Skeletal muscle tissue (tissue), 3 donors: ENCODE measurements at regions not wholly inside any gene's neighbourhood (a gene's known extent, or its start where the extent isn't known, plus 50 kb on each side); places are given as distances from the start of the nearest gene placed in this dataset.

ENCODE experiments used
- H3K27ac ChIP-seq: one replicate; pipeline ENCODE4 v1.7.0; 2013; ENCODE audit warnings: mild to moderate bottlenecking, low read depth, low read length, inconsistent platforms
- H3K27me3 ChIP-seq, 3 donors: one replicate each; pipeline ENCODE4 v1.7.0; 2013; ENCODE audit warnings: low read length in 3 of 3; ENCODE audit not compliant: control insufficient read depth in 3 of 3, insufficient read depth in 3 of 3
- H3K36me3 ChIP-seq, 3 donors: one replicate each; pipeline ENCODE4 v1.7.0; 2013; ENCODE audit warnings: low read length in 3 of 3; ENCODE audit not compliant: control insufficient read depth in 3 of 3, insufficient read depth in 3 of 3
- H3K4me1 ChIP-seq, 3 donors: one replicate each; pipeline ENCODE4 v1.7.0; 2013; ENCODE audit warnings: low read length in 3 of 3, mild to moderate bottlenecking in 3 of 3; ENCODE audit not compliant: control insufficient read depth in 3 of 3, insufficient read depth in 3 of 3
- H3K4me3 ChIP-seq, 3 donors: one replicate each; pipeline ENCODE4 v1.7.0; 2013; ENCODE audit warnings: low read length in 3 of 3
- H3K9ac ChIP-seq, 3 donors: one replicate each; pipeline ENCODE4 v1.7.0; 2013; ENCODE audit warnings: low read length in 3 of 3, mild to moderate bottlenecking in 3 of 3, moderate library complexity in 2 of 3, low read depth in 1 of 3
- H3K9me3 ChIP-seq, 3 donors: one replicate each; pipeline ENCODE4 v1.7.0; 2013; ENCODE audit warnings: low read length in 3 of 3; ENCODE audit not compliant: control insufficient read depth in 3 of 3
- donor health status: Osteomylitis.

DNA sequence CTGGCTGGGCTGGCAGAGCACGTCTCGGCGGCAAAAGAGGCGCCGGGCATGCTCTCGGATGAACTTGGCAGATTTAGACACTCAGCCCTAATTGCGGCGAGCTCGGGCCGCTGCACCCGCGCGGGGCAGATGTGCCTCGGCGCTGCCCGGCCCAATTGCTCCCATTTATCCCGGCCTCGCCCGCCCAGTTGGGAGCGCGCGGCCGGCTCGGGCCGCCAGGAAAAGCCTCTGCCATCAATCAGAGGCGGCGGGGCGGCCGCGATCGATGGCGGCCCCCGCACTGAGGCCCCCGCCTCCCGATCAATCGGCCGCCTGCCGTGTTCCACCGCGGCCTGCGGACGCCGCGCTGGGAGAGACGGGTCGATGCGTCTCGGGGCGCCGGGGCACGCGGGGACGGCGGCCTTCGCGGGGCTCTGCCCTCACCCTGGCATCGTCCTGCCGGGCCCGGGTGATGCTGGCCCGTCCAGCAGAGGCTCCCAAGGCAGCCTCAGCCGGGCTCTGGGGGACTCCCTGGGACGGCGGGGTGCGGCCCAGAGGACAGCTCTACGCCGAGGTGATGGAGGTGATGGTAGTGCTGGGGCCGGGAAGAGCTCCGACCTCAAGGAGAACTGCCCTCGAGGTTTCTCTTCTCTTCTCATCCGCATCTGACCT is 200.9 kb upstream of the N4BP1 start:
- Histone ChIP-seq H3K9ac (no peak overlapping the region), H3K27ac (no peak overlapping the region), H3K9me3 (no peaks in the 10 kb centered on the region), H3K4me1 (no peaks in the 10 kb centered on the region), H3K27me3 (peaks cover 15 to 18% (median 18%) of the 10 kb centered on the region in 3 donors), H3K4me3 (no peak overlapping the region), H3K36me3 (no peaks in the 10 kb centered on the region)

DNA sequence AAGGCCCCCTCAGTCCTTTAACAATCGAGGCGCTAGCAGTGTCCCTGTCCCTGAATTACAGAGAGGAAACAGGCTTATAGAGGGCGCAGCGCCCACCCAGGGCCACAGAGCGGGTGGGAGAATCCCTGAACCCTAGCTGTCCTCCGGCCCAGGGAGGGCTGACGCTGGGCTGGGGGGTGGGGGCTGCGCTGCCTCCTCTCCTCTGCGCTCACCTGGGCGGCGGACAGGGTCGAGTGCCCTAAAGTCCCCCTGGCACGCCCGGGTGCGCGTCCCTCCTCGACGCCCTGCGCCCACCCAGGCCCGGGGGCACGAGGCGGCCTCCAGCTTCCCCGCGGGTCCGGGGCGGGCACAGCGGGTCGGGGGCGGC is 200.4 kb upstream of the N4BP1 start:
- no peaks in the 10 kb centered on the region for H3K9me3 ChIP-seq
- H3K9ac ChIP-seq, result no peak overlapping the region
- H3K27me3 ChIP-seq, result peaks cover 15 to 18% (median 18%) of the 10 kb centered on the region in 3 donors
- no peaks in the 10 kb centered on the region for H3K4me1 ChIP-seq
- H3K27ac ChIP-seq, result no peak overlapping the region
- no peaks in the 10 kb centered on the region for H3K36me3 ChIP-seq
- H3K4me3 ChIP-seq, result no peak overlapping the region

DNA sequence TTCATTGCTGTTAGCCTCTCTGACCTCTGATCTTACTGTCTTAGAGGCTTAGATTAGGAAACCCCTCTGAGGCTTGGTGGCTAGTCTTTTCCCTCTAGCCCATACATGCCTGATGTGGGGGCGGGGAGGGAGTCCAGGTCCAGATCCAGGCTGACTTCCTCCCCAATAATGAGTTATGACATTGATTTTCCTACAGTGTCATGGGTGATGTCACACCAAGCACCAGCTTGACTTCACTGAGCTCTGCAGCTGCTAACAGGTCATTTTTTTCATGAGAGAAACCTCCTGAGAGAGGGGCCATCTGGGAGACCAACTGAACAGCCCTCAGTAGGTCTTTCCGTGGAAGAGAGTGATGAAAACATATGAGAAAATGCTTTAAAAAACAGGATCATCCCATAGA is 180.2 kb upstream of the N4BP1 start:
- Histone ChIP-seq H3K4me3 (no peak overlapping the region), H3K9ac (no peak overlapping the region), H3K27me3 (no peaks in the 10 kb centered on the region), H3K27ac (no peak overlapping the region), H3K9me3 (no peaks in the 10 kb centered on the region), H3K4me1 (no peaks in the 10 kb centered on the region), H3K36me3 (no peaks in the 10 kb centered on the region)

DNA sequence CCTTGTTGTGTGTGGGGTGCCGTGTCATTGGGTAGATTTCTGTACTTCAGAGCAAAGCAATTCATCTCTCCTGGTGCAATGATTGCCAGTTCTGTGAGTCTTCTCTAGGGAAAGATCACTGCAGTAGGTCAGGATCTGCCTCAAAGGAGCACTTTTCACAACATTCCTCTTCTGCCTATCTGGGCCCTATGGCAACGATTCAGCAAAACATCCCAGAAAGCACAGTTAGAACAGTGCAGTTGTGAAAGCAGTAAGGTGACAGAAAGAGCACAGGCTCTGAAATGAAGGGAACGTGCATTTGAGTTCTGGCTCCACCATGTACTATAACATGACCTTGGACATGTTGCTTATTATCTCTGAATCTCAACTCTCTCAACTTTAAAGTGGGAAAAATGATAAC is 178.5 kb upstream of the N4BP1 start:
- Histone ChIP-seq H3K9ac (no peak overlapping the region), H3K4me1 (no peaks in the 10 kb centered on the region), H3K9me3 (peaks cover 0 to 2% (median 0%) of the 10 kb centered on the region in 3 donors), H3K36me3 (no peaks in the 10 kb centered on the region), H3K27ac (no peak overlapping the region), H3K4me3 (no peak overlapping the region), H3K27me3 (no peaks in the 10 kb centered on the region)

DNA sequence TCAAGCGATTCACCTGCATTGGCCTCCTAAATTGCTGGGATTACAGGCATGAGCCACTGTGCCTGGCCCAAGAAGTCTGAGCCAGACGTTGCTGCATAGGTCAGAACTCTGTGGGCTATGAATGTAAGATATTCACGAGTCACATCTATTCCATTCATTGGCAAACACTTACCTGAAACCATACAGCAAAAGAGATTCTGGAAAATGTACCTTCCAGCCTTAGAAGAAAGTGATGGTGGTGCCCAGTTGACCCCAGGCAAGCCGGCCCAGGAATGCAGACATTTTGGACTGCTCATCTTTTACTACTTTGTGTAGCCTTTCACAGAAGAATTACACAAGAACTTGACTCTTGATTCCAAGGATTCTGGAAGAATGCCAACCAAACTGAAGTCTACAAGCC is 135.6 kb upstream of the N4BP1 start:
- no peaks in the 10 kb centered on the region for H3K27me3 ChIP-seq
- no peak overlapping the region for H3K4me3 ChIP-seq
- no peak overlapping the region for H3K9ac ChIP-seq

DNA sequence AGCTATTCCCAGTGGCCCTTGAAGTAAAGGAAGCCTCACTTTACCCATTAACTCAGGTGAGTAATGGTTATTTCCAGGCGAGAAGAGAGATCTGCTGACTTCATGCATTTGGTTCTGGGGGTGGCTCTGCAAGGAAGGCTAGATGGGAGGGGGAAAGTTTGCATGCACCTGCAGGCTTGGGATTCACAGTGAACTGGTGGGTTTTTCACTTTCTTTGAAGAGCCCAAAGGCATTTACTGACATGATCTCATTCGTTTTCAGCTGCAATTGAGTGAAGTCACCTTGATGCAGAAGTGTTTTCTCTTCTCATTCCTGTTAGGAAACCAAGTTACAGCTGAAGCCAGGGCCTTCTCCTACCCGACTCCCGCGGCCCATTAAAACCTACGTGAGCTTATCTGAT is 131.0 kb upstream of the N4BP1 start:
- H3K27ac ChIP-seq, result no peak overlapping the region
- peaks cover 0 to 6% (median 5%) of the 10 kb centered on the region in 3 donors for H3K9me3 ChIP-seq
- no peak overlapping the region for H3K9ac ChIP-seq
- H3K36me3 ChIP-seq, result no peaks in the 10 kb centered on the region
- no peak overlapping the region for H3K4me3 ChIP-seq
- no peaks in the 10 kb centered on the region for H3K4me1 ChIP-seq
- no peaks in the 10 kb centered on the region for H3K27me3 ChIP-seq

More for the DNA sequence above, 135.6 kb upstream of the N4BP1 start:
- Histone ChIP-seq H3K4me1 (no peaks in the 10 kb centered on the region), H3K9me3 (peaks cover 0 to 8% (median 5%) of the 10 kb centered on the region in 3 donors), H3K36me3 (no peaks in the 10 kb centered on the region), H3K27ac (no peak overlapping the region)

DNA sequence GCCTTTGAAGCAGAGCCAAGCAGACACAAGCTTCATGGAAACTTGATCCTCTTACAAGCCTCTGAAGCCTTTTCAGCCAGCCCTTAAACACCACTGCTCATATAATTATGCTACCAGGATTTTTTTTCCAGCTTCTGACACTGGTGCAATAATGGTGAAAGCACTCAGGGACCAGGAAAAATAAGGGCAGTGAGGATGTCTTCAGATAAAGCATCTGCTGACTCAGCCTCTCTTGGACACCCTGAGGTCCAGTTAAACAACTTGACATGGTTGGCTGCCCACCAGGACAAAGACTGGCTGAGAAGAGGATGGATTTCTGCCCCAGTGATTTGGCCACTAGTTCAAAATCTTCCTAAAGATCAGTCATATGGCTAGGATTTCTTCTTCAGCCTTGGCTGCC is 124.2 kb upstream of the N4BP1 start:
- Histone ChIP-seq H3K27ac (no peak overlapping the region), H3K27me3 (no peaks in the 10 kb centered on the region), H3K4me1 (no peaks in the 10 kb centered on the region), H3K9ac (no peak overlapping the region), H3K36me3 (no peaks in the 10 kb centered on the region), H3K9me3 (no peaks in the 10 kb centered on the region), H3K4me3 (no peak overlapping the region)

DNA sequence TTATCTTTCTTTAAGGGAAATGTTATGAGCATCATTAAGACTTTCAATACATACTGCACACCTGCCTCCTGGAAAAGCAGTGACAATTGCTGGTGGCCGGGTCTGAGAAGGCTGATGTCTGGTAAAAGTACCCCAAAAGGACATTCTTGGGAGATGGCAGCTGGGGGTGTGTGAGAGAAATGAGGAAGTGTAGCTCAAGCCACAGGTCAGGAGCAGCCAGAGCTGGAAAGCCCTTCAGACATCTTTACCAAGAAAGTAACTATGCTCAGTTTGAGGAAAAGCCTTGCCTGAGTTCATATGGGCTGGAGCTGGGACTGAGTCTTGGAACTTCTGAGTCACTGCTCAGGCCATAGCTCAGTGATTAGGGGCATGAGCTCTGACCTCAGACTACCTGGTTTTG is 94.7 kb upstream of the N4BP1 start:
- H3K4me3 ChIP-seq, result no peak overlapping the region
- H3K27ac ChIP-seq, result no peak overlapping the region
- H3K36me3 ChIP-seq, result no peaks in the 10 kb centered on the region
- H3K27me3 ChIP-seq, result no peaks in the 10 kb centered on the region
- no peaks in the 10 kb centered on the region for H3K4me1 ChIP-seq
- H3K9ac ChIP-seq, result no peak overlapping the region
- no peaks in the 10 kb centered on the region for H3K9me3 ChIP-seq

DNA sequence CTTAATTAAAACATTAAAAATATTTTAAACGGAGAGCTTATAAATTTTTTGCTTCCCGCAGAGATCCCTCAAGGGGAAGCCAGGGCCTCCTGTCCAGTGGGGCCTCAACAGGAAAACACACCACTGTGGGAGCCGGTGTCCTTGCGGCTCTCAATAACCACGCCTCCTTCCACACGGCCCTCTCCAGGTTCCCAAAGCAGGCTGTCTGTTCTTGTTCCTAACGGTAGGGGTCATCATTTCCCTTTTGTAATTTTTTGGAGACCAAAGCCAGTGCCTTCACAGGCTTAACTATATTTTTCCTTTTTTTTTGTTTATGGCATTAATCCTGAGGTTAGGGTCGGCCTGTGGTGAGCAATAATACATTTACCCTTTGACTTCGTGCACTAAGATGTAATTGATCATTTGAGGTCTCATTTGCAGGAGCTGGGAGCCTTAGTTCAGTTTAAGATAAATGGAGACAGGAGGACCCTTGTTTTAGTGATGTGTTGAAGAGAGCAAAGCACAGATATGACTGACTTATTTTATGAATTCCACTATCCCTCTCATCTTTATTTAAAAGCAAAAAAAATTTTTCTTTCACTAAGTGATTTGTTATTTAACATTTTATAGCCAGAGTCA is 77.5 kb upstream of the N4BP1 start:
- Histone ChIP-seq H3K27ac (no peak overlapping the region), H3K9ac (no peak overlapping the region), H3K36me3 (no peaks in the 10 kb centered on the region), H3K27me3 (no peaks in the 10 kb centered on the region), H3K4me1 (no peaks in the 10 kb centered on the region), H3K4me3 (no peak overlapping the region), H3K9me3 (no peaks in the 10 kb centered on the region)

DNA sequence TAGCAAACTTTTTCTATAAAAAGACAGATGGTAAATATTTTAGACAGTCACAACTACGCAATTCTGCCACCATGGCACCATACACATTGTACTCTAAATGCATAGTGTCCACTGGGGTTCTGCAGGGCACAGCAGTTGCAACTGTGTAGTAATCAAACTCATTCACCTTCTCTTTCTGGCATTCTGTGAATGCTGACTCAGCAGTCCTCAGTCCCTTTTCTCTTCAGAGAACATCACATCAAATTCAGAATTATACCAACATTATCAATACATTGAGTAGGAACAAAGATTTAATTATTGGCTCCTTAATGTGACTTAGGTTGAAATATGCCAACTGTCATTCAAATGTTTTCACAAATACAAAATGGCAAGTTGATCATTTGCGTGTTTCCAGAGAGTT is 74.2 kb upstream of the N4BP1 start:
- Histone ChIP-seq H3K27me3 (peaks cover 0 to 2% (median 0%) of the 10 kb centered on the region in 3 donors), H3K36me3 (no peaks in the 10 kb centered on the region), H3K4me1 (no peaks in the 10 kb centered on the region), H3K27ac (no peak overlapping the region), H3K9ac (no peak overlapping the region), H3K9me3 (no peaks in the 10 kb centered on the region), H3K4me3 (no peak overlapping the region)
